Brain pericyte (primary cell): ENCODE measurements at regions not wholly inside any gene's neighbourhood (a gene's known extent, or its start where the extent isn't known, plus 50 kb on each side); places are given as distances from the start of the nearest gene placed in this dataset.
A peak's percentile ranks its signal among the peaks of the same experiment; 100 is the strongest.
"Not testable (repeated sequence)": the region's sequence is repeated elsewhere in the genome, so short reads cannot be mapped to it uniquely, and the experiment has no call there.

Experiments
- DNase-seq: peaks from one replicate; pipeline ENCODE4 v3.0.0-alpha.2; 2012; ENCODE audit warnings: low read depth, low spot score

DNA sequence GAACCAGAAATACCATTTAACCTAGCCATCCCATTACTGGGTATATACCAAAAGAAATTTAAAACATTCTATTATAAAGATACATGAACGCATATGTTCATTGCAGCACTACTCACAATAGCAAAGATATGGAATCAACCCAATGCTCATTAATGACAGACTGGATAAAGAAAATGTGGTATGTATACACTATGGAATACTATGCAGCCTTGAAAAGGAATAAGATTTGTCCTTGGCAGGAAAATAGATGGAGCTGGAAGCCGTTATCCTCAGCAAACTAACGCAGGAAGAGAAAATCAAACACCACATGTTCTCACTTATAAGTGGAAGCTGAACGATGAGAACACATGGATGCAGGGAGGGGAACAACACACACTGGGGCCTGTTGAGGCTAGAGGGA is 146.1 kb upstream of the HMGA2 start:
- not testable (repeated sequence) for DNase-seq

DNA sequence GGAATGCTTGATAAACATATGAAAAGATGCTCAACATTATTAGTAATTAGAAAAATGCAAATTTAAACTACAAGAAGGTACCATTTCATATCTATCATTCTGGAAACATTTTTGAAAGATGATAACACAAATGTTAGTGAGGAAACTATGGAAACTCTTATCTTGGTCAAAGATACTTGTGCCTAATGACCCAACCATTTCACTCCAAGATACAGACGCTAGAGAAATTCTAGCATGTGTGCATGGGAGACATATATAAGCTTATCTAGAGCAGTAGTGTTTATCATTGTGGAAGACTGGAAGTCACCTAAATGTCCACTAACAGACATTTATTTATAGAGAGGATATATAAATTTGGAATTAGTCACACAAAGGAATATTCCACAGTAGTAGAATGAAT is 143.1 kb upstream of the HMGA2 start:
- DNase-seq, result no peak

DNA sequence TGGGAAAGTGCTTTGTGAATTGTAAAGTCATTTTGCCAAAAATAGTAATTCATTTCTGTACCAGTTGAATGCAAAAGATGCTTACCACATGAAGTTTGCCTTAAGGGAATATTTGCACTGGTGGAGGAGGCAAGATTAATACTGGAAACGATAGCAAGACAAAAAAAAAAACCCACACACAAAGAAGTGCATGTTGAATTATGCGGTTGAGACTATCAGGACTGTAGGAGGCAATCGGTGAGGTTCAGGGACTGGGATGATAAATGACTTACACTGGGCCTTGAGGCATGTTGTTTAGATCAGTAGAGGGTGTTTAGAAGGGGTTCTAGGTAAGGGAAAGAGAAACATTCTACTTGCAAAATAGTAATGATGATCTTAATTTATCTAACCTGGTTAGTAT is 142.2 kb upstream of the HMGA2 start:
- no peak for DNase-seq

- no peak for DNase-seq
These were observed 139.4 kb upstream of the HMGA2 start for GRCh38 chr12:65684906-65685305.

DNA sequence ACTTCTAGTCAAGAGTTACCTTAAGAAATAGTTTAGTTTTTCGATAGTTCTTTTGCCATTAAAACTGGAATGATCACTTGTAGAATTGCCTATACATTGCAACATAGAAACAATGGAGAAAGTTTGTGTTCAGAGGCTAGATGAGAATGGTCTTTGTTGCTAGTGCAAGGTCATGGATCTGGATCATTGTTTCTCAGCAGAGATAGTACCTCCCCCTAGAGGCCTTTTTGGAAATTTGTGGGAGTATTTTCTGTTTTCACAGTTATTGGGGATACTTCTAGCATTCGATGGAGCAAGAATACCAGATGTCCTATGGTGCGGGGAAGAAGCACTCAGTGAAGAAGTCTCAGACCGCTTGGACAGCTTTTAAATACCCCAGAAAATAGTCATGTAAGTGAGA is 138.8 kb upstream of the HMGA2 start:
- DNase-seq, result no peak

DNA sequence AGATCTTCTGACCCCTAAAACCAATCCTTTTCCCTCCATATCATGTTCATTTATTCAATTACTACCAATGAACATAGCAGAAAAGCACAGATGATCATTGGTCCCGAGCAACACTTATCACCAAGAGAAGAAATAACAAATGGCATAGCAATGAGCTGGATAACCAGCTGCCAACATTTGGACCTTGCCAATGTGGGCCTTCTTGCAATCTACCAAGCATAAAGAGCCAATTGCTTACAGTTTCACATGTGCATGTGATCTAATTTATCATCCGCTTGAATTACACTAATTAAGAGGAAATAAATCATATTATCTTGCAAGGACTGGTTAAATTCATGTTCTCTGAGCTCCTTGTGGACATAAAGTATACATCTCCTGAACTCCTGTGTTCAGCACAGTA is 134.8 kb upstream of the HMGA2 start:
- no peak for DNase-seq

DNA sequence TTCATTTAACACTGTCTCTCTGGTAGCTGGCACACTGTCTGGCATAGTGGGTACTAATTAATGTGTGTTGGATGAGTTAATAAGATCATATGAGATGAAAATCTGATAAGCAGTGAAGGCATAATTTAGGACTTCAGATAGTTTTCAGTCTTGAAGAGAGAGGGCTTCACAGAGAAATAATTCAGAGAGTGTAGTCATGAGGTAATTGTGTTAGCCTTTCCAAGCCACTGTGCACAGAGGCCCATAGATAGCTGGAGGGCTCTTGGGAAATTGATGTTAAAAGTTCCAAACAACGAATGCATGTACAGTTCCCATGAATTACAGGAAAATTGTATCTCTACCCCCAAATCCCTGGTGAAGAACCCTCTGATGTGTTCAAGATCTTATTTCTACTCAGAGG is 133.8 kb upstream of the HMGA2 start:
- DNase-seq, result no peak

- no peak for DNase-seq
These were observed 130.2 kb upstream of the HMGA2 start for GRCh38 chr12:65694130-65694529.

DNA sequence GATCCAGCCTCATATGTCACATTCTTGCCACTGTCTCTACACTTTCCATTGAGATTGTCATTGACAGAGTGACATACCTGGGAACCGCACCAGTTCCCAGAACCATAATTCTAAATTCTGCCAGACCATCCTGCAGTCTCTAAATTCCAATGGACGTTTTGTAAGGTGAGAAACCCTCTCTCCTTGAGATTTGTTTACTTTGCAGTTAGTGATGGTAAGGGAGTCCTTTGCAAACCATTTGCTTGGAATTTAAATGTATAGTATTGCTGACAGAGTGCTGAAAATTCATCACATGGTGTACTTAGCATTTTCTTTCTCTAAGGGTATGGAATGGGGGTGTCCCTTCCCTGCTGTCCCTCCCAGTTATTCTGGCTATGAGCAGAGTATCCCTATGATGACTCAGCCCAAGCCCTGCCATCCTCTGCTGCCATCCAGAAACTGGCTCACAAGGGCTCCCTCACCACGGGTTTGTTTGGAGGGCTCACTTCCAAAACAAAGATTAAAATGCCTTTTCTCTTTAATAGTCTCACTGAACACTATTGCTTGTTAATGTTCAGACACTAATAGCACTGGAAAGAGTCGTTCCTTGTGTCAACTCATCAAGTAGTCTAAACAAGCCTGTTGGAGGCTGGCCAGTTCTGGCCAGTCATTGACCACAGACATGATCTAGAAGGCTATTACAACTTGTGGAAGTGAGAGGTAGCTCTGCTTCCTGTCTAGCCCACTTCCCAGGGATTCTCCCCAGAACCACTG is 129.0 kb upstream of the HMGA2 start:
- peak; percentile 64 for DNase-seq

DNA sequence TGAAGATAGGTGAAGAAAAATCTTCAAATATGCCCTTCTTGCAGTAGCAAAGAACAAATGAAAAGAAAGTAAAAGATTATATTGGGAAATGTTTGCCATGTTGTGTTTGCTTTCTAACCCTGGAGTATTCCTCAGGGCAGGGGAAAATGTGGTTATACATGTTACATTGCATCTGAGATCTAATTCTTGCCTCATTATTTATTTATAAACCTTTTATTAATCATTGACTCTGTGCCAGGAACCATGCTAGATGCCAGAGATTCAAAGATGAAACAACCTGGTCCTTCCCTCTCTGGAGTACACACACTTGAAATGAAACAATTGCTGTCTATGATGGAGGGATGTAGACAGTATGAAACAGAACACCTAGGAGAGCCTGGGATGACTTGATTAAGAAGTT is 128.1 kb upstream of the HMGA2 start:
- no peak for DNase-seq

- DNase-seq, result no peak
These were observed 125.0 kb upstream of the HMGA2 start for GRCh38 chr12:65699251-65699650.

- DNase-seq, result no peak
These were observed 121.1 kb upstream of the HMGA2 start for GRCh38 chr12:65703176-65703575.

DNA sequence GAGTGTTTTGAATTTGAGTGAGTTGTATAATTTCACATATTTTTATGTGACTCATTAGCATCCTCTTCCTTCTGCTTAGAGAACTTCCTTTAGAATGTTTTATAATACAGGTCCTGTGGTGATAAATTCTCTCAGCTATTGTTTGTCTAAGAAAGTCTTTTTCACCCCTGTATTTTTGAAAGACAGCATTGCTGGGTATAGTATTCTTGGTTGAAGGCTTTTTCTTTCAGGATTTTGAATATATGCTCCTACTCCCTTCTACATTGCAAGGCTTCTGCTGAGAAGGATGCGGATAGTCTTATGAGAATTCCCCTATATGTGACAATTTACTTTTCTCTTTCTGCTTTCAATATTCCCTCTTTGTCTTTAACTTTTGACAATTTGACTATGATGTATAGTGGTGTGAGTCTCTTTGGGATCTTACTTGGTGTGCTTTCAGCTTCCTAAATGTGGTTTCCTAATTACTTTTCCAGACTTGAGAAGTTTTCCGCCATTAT is 118.9 kb upstream of the HMGA2 start:
- DNase-seq, result no peak

- no peak for DNase-seq
These were observed 117.2 kb upstream of the HMGA2 start for GRCh38 chr12:65707051-65707450.

DNA sequence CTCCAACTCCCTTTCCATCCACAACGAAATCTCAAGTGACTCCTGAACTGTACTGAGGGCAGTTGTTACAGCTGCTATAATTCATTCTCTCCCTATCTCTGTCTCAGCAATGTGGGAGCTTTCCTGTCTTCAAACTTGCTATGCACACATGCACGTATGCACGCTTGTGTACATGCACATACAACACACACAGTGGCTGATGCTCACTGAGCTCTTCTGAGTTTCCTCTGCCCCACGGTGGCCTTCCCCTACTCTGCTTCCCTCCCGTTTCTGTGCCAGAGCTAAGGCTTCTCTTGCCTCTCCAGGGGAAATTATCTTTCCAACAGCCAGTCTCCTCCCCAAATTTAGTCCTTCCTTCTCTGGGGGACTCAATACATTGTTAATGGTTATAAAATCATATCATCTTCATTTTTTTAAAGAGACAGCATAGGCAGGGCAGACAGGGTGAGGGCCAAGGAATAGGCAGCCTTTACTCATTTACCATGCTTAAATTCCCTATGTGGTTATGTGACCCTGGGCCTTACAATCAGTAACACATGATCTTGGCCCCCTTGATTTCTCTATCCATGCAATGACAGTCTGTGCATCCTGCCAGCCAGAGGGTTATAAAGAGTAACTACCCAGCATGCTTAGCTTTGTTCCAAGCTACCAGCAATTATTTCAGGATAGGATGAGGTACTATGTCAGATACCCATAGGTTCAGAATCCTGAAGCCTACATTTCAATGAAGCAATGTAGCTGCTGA is 111.9 kb upstream of the HMGA2 start:
- DNase-seq, result no peak

- DNase-seq, result no peak
These were observed 108.3 kb upstream of the HMGA2 start for GRCh38 chr12:65715961-65716360.

- no peak for DNase-seq
These were observed 103.8 kb upstream of the HMGA2 start for GRCh38 chr12:65720136-65721130.

DNA sequence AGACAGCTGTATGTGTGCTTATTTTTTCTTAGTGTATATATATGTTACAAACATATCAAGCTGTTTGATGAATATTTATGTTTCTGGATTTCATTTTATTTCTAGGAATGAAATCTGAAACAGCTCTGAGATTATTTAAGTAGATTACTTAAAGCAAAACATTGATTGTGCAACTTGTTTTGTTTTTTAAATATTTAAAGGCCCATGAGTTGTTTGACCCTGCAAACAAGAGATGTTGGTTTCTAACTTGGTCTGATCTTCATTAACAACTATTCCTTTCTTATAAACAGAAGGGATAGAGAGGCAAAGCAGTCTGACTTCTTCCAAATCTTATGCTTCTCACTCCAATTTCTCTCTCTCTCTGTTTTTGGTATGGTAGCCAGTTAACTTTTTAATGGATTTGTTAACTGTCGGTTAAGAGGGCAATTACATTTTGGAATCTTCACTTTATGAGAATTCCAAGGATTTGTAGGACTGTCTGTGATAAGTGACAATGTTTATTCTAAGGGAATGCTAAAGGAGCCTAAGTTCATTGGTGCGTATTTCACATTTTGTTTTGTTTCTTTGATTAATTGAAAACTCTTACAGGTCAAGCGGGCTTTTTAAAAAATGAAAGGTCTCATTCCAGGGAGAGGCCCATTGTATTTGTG is 102.6 kb upstream of the HMGA2 start:
- no peak for DNase-seq

- DNase-seq, result no peak
These were observed 98.9 kb upstream of the HMGA2 start for GRCh38 chr12:65725376-65725775.

- DNase-seq, result no peak
These were observed 95.8 kb upstream of the HMGA2 start for GRCh38 chr12:65728455-65728847.
